WTC11 (cell line): ENCODE measurements at regions not wholly inside any gene's neighbourhood (a gene's known extent, or its start where the extent isn't known, plus 50 kb on each side); places are given as distances from the start of the nearest gene placed in this dataset.

Source experiments
- ATAC-seq: fragments of 200-7000 bp; cut with Tn5 transposase; 2 replicates; pipeline ENCODE4 v1.10.0; 2021; ENCODE audit warnings: mild to moderate bottlenecking, moderate library complexity
- CTCF ChIA-PET: fragments of 300-600 bp; sonication (Branson Sonifier 250); formaldehyde crosslinking; loops from one replicate; lab custom pipeline; 2021; ENCODE audit warnings: antibody characterized with exemption; lab: Charles Lee
- POLR2A ChIA-PET: fragments of 350-600 bp; sonication (Branson Sonifier 250); formaldehyde crosslinking; loops from one replicate; lab custom pipeline; 2021; ENCODE audit warnings: antibody characterized with exemption; lab: Charles Lee
- DNase-seq: peaks from one replicate; pipeline ENCODE4 v3.0.0; 2021; ENCODE audit warnings: low spot score
- H3K27ac Mint-ChIP-seq: 2 replicates; pipeline ENCODE4 v1.8.0; 2021; ENCODE audit warnings: mixed read lengths
- H3K27me3 Mint-ChIP-seq: 2 replicates; pipeline ENCODE4 v1.8.0; 2021; ENCODE audit warnings: low read depth, mild to moderate bottlenecking, moderate library complexity, mixed read lengths
- H3K36me3 Mint-ChIP-seq: 2 replicates; pipeline ENCODE4 v1.8.0; 2021; ENCODE audit warnings: mixed read lengths
- H3K4me1 Mint-ChIP-seq: 2 replicates; pipeline ENCODE4 v1.8.0; 2022; ENCODE audit warnings: mixed read lengths
- H3K4me3 Mint-ChIP-seq: 2 replicates; pipeline ENCODE4 v1.8.0; 2021; ENCODE audit warnings: mild to moderate bottlenecking, moderate library complexity, mixed read lengths
- H3K9me3 Mint-ChIP-seq: 2 replicates; pipeline ENCODE4 v1.8.0; 2021; ENCODE audit warnings: mixed read lengths
- ETV6 ChIP-seq: sonication (generic); formaldehyde crosslinking; IDR thresholded peaks from 2 replicates; pipeline ENCODE4 v1.8.1; 2022; ENCODE audit warnings: mild to moderate bottlenecking, missing genetic modification reagents
- FOXK1 ChIP-seq: sonication (generic); formaldehyde crosslinking; IDR thresholded peaks from 2 replicates; pipeline ENCODE4 v1.8.0; 2022; ENCODE audit warnings: mild to moderate bottlenecking, moderate library complexity, missing genetic modification reagents
- FOXP1 ChIP-seq: sonication (generic); formaldehyde crosslinking; IDR thresholded peaks from 2 replicates; pipeline ENCODE4 v1.8.0; 2022; ENCODE audit warnings: missing genetic modification reagents, mild to moderate bottlenecking, moderate library complexity, borderline replicate concordance
- MXD4 ChIP-seq: fragments of 250-450 bp; sonication (Bioruptor Pico); IDR thresholded peaks from 2 replicates; pipeline ENCODE4 v1.8.0; 2021; ENCODE audit warnings: mild to moderate bottlenecking, moderate library complexity, borderline replicate concordance
- MYBL2 ChIP-seq: sonication (generic); formaldehyde crosslinking; IDR thresholded peaks from 2 replicates; pipeline ENCODE4 v1.8.1; 2023; ENCODE audit warnings: mild to moderate bottlenecking, moderate library complexity, missing genetic modification reagents
- NFE2L1 ChIP-seq: sonication (generic); formaldehyde crosslinking; IDR thresholded peaks from 2 replicates; pipeline ENCODE4 v1.8.1; 2023; ENCODE audit warnings: missing genetic modification reagents
- NFYB ChIP-seq: sonication (generic); formaldehyde crosslinking; conservative IDR thresholded peaks from 2 replicates; pipeline ENCODE4 v1.8.0; 2022; ENCODE audit warnings: low read depth, missing genetic modification reagents
- SMAD4 ChIP-seq: sonication (generic); formaldehyde crosslinking; IDR thresholded peaks from 2 replicates; pipeline ENCODE4 v1.8.0; 2022; ENCODE audit warnings: mild to moderate bottlenecking, missing genetic modification reagents
- SP1 ChIP-seq: sonication (generic); formaldehyde crosslinking; conservative IDR thresholded peaks from 2 replicates; pipeline ENCODE4 v1.8.1; 2022; ENCODE audit warnings: missing genetic modification reagents
- TEAD1 ChIP-seq: sonication (generic); formaldehyde crosslinking; IDR thresholded peaks from 2 replicates; pipeline ENCODE4 v1.8.0; 2022; ENCODE audit warnings: mild to moderate bottlenecking, missing genetic modification reagents
- ZNF263 ChIP-seq: sonication (generic); formaldehyde crosslinking; IDR thresholded peaks from 2 replicates; pipeline ENCODE4 v1.8.1; 2022; ENCODE audit warnings: low read depth, mild to moderate bottlenecking, moderate library complexity, missing genetic modification reagents
- ZNF317 ChIP-seq: sonication (generic); formaldehyde crosslinking; IDR thresholded peaks from 2 replicates; pipeline ENCODE4 v1.8.1; 2023; ENCODE audit warnings: low read depth, mild to moderate bottlenecking, moderate library complexity, missing genetic modification reagents, borderline replicate concordance
- ZNF396 ChIP-seq: fragments of 250-450 bp; sonication (Bioruptor Pico); IDR thresholded peaks from 2 replicates; pipeline ENCODE4 v1.8.0; 2021; ENCODE audit warnings: mild to moderate bottlenecking, moderate library complexity, borderline replicate concordance
- ZNF423 ChIP-seq: fragments of 250-450 bp; sonication (Bioruptor Pico); IDR thresholded peaks from 2 replicates; pipeline ENCODE4 v2.1.2; 2022; ENCODE audit warnings: mild to moderate bottlenecking, moderate library complexity
- TF ChIP-seq, protein P1 (sequence below): sonication (generic); formaldehyde crosslinking; conservative IDR thresholded peaks from 2 replicates; pipeline ENCODE4 v1.8.1; 2022; ENCODE audit warnings: mild to moderate bottlenecking, missing genetic modification reagents
- TF ChIP-seq, protein P2 (sequence below): sonication (generic); formaldehyde crosslinking; IDR thresholded peaks from 2 replicates; pipeline ENCODE4 v1.8.1; 2023; ENCODE audit warnings: mild to moderate bottlenecking, missing genetic modification reagents
- TF ChIP-seq, protein P3 (sequence below): fragments of 250-450 bp; sonication (Bioruptor Pico); conservative IDR thresholded peaks from 2 replicates; pipeline ENCODE4 v1.9.0; 2021; ENCODE audit warnings: mild to moderate bottlenecking
- TF ChIP-seq, protein P4 (sequence below): sonication (generic); formaldehyde crosslinking; IDR thresholded peaks from 2 replicates; pipeline ENCODE4 v1.8.1; 2023; ENCODE audit warnings: mild to moderate bottlenecking, missing genetic modification reagents, moderate library complexity
- TF ChIP-seq, protein P5 (sequence below): sonication (generic); formaldehyde crosslinking; IDR thresholded peaks from 2 replicates; pipeline ENCODE4 v1.8.0; 2022; ENCODE audit warnings: mild to moderate bottlenecking, missing genetic modification reagents
- TF ChIP-seq, protein P6 (sequence below): sonication (generic); formaldehyde crosslinking; IDR thresholded peaks from 2 replicates; pipeline ENCODE4 v1.8.1; 2022; ENCODE audit warnings: mild to moderate bottlenecking, missing genetic modification reagents, moderate library complexity, borderline replicate concordance
- TF ChIP-seq, protein P7 (sequence below): sonication (generic); formaldehyde crosslinking; IDR thresholded peaks from 2 replicates; pipeline ENCODE4 v1.8.0; 2023; ENCODE audit warnings: mild to moderate bottlenecking, missing genetic modification reagents

DNA sequence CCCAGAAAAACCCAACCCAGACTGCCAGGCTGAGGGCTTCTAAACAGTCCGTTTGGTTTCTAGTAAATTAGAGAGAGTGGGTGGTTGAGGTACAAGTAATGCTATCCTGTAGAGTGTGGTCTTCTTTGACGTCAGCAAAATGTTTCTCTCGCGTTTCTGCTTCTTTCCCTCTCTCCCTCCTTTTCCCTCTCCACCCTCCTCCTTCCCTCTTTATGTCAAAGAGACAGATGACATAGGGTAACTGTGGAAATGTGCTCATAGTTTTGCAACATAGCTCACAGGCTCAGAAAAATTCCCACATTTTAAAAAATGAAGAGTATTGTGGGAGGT is 158.3 kb downstream of the TOMM20 start:
- ATAC-seq = no peak; the same call in 1 of the 2 replicates
- ChIA-PET POLR2A (interaction anchor here (0.6 to 1.8 kb wide), 9 partner anchors 8 to 117 kb away, joined by 3 to 11 read pairs (median 3); no protein-coding TSS in a partner anchor), CTCF (interaction anchor here (1.3 to 2.0 kb wide), 5 partner anchors 12 to 471 kb away, joined by 3 to 15 read pairs (median 5); no protein-coding TSS in a partner anchor)
- Mint-ChIP-seq H3K36me3 (no peaks in the 10 kb centered on the region), H3K9me3 (no peaks in the 10 kb centered on the region)
- TF ChIP-seq ZNF317 (CRISPR knock-in tag) (no peak), SMAD4 (CRISPR knock-in tag) (no peak), ETV6 (CRISPR knock-in tag) (no peak), NFYB (CRISPR knock-in tag) (no peak), ZNF263 (CRISPR knock-in tag) (no peak), ZNF396 (CRISPR knock-in tag) (no peak), NFE2L1 (CRISPR knock-in tag) (no peak), SP1 (CRISPR knock-in tag) (no peak)
- TF ChIP-seq, protein P1, sequence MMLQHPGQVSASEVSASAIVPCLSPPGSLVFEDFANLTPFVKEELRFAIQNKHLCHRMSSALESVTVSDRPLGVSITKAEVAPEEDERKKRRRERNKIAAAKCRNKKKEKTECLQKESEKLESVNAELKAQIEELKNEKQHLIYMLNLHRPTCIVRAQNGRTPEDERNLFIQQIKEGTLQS (CRISPR knock-in tag) = no peak
- TF ChIP-seq, protein P2, sequence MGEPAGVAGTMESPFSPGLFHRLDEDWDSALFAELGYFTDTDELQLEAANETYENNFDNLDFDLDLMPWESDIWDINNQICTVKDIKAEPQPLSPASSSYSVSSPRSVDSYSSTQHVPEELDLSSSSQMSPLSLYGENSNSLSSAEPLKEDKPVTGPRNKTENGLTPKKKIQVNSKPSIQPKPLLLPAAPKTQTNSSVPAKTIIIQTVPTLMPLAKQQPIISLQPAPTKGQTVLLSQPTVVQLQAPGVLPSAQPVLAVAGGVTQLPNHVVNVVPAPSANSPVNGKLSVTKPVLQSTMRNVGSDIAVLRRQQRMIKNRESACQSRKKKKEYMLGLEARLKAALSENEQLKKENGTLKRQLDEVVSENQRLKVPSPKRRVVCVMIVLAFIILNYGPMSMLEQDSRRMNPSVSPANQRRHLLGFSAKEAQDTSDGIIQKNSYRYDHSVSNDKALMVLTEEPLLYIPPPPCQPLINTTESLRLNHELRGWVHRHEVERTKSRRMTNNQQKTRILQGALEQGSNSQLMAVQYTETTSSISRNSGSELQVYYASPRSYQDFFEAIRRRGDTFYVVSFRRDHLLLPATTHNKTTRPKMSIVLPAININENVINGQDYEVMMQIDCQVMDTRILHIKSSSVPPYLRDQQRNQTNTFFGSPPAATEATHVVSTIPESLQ (CRISPR knock-in tag) = no peak
- TF ChIP-seq, protein P3, sequence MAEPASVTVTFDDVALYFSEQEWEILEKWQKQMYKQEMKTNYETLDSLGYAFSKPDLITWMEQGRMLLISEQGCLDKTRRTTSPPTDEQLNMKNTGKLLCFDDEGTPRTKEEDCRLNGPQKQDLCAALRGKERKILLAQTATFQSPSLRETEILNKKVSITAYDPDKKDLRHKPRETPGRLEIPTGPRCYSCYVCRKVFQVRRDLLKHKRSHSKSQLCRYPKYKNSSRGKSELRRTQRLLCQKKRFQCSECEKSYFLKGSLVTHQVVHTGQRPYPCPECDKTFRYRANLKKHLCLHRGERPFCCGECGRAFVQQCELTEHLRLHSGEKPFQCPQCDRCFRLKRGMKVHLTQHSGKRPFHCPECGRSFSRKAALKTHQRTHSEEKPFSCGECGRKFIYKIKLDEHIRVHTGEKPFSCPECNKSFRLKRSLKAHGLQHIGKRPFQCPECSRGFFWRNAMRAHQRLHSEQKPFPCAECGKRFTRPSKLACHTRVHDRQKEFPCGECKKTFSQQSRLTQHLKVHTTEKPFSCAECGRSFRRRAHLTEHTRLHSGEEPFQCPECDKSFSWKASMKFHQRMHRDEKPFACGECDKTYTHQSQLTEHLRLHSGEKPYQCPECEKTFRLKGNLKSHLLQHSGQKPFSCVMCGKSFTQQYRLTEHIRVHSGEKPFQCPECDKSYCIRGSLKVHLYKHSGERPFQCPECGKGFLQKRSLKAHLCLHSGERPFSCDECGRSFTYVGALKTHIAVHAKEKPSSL (CRISPR knock-in tag) = no peak
- TF ChIP-seq, all 79 proteins: peak for 0
- H3K4me1 Mint-ChIP-seq = peaks cover 45% of the 10 kb centered on the region
- peaks cover 14% of the 10 kb centered on the region for H3K27me3 Mint-ChIP-seq
- DNase-seq = no peak
- peak overlapping the region; percentile 63 for H3K4me3 Mint-ChIP-seq
- peak overlapping the region; percentile 90 for H3K27ac Mint-ChIP-seq

DNA sequence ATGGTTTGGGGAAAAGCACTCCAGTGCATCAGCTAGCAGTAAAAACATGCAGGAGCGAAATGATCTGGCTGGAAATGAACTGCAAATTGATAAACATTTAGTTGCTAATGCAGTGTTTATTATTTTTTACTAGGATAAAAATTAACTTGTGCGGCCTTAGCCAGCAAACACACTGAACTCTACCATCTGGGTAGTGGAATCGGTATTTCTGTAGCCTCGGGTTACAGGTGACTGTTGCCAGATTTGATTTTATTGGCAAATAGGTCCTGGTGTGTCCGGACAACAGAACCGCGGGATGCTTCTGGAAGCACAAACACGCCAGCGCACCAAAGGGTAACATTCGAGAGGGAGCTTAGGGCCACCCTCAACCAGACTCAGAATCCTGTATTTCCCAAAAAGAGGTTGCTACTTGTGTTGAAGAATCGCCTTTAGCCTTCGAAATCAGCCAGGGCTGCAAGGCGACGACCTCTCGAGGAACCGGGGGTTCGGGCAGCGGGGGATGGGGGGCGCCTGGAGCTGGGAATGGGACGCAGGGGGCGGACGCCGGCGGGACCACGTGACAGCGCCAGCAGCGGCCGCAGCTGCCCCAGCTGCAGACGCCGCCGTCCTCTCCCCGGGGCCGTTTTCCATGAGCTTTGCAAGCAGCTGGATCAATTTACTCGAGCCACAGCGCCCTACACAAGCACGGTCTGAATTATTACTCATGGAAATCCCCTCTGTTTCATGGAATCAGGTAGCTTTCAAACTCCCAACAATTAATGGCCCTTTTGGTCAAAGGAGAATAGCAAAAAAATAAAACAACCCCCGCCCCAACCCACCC is 158.8 kb downstream of the TOMM20 start:
- DNase-seq (peak; percentile 76), ATAC-seq (peak; percentile 45)
- Mint-ChIP-seq H3K36me3 (no peaks in the 10 kb centered on the region), H3K4me1 (peaks cover 45% of the 10 kb centered on the region), H3K27me3 (peaks cover 14% of the 10 kb centered on the region), H3K27ac (peak overlapping the region; percentile 84; the same call in 1 of the 2 replicates), H3K9me3 (no peaks in the 10 kb centered on the region), H3K4me3 (peak overlapping the region; percentile 24)
- POLR2A ChIA-PET = interaction anchor here (0.6 to 1.8 kb wide), 6 partner anchors 9 to 117 kb away, joined by 3 to 11 read pairs (median 3); no protein-coding TSS in a partner anchor
- CTCF ChIA-PET = interaction anchor here (1.3 to 2.0 kb wide), 4 partner anchors 11 to 123 kb away, joined by 3 to 15 read pairs (median 9); no protein-coding TSS in a partner anchor
- TF ChIP-seq, protein P4, sequence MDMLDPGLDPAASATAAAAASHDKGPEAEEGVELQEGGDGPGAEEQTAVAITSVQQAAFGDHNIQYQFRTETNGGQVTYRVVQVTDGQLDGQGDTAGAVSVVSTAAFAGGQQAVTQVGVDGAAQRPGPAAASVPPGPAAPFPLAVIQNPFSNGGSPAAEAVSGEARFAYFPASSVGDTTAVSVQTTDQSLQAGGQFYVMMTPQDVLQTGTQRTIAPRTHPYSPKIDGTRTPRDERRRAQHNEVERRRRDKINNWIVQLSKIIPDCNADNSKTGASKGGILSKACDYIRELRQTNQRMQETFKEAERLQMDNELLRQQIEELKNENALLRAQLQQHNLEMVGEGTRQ = peak; percentile 94
- TF ChIP-seq MXD4 (no peak), FOXP1 (CRISPR knock-in tag) (peak; percentile 80), MYBL2 (CRISPR knock-in tag) (0 out of 2 replicates have a peak, but pooled peaks have one; percentile 31), TEAD1 (0 out of 2 replicates have a peak, but pooled peaks have one; percentile 44), ZNF423 (0 out of 2 replicates have a peak, but pooled peaks have one; percentile 30), FOXK1 (peak; percentile 56)
- TF ChIP-seq, protein P5, sequence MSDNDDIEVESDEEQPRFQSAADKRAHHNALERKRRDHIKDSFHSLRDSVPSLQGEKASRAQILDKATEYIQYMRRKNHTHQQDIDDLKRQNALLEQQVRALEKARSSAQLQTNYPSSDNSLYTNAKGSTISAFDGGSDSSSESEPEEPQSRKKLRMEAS (CRISPR knock-in tag) = peak; percentile 84
- TF ChIP-seq, protein P6, sequence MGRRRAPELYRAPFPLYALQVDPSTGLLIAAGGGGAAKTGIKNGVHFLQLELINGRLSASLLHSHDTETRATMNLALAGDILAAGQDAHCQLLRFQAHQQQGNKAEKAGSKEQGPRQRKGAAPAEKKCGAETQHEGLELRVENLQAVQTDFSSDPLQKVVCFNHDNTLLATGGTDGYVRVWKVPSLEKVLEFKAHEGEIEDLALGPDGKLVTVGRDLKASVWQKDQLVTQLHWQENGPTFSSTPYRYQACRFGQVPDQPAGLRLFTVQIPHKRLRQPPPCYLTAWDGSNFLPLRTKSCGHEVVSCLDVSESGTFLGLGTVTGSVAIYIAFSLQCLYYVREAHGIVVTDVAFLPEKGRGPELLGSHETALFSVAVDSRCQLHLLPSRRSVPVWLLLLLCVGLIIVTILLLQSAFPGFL (CRISPR knock-in tag) = no peak
- TF ChIP-seq, protein P7, sequence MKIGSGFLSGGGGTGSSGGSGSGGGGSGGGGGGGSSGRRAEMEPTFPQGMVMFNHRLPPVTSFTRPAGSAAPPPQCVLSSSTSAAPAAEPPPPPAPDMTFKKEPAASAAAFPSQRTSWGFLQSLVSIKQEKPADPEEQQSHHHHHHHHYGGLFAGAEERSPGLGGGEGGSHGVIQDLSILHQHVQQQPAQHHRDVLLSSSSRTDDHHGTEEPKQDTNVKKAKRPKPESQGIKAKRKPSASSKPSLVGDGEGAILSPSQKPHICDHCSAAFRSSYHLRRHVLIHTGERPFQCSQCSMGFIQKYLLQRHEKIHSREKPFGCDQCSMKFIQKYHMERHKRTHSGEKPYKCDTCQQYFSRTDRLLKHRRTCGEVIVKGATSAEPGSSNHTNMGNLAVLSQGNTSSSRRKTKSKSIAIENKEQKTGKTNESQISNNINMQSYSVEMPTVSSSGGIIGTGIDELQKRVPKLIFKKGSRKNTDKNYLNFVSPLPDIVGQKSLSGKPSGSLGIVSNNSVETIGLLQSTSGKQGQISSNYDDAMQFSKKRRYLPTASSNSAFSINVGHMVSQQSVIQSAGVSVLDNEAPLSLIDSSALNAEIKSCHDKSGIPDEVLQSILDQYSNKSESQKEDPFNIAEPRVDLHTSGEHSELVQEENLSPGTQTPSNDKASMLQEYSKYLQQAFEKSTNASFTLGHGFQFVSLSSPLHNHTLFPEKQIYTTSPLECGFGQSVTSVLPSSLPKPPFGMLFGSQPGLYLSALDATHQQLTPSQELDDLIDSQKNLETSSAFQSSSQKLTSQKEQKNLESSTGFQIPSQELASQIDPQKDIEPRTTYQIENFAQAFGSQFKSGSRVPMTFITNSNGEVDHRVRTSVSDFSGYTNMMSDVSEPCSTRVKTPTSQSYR (CRISPR knock-in tag) = peak; percentile 88; the same call in 1 of the 2 replicates
